ENCODE measurements at regions not wholly inside any gene's neighbourhood (a gene's known extent, or its start where the extent isn't known, plus 50 kb on each side); places are given as distances from the start of the nearest gene placed in this dataset.

GRCh38 chr1:96281491-96281890 lies 440.1 kb upstream of the PTBP2 start:
- TF ChIP-seq POLR2AphosphoS5 (IDR thresholded peaks at IDR 0.05; ENCODE audit: insufficient read depth, low read depth, low read length) = no peak
- no peak for TF ChIP-seq EZH2 (IDR thresholded peaks at IDR 0.05; ENCODE audit: borderline replicate concordance, low read depth, low read length, severe bottlenecking)
- no peak for TF ChIP-seq MYC (IDR thresholded peaks at IDR 0.05; ENCODE audit: low read depth, low read length)
- no peak for TF ChIP-seq CTCF (IDR thresholded peaks at IDR 0.05; ENCODE audit: extremely low read depth in 1 of 2, insufficient read depth in 1 of 2, low read depth in 1 of 2, low read length in 2 of 2)
- no peak for TF ChIP-seq POLR2A (IDR thresholded peaks at IDR 0.05; ENCODE audit: low read depth, low read length)
- TF ChIP-seq MAX (IDR thresholded peaks at IDR 0.05; ENCODE audit: insufficient read depth, insufficient read length) = no peak
- no peak for TF ChIP-seq GATA2 (IDR thresholded peaks at IDR 0.05; ENCODE audit: insufficient read depth, insufficient read length, low read depth, low read length)
- no peak for TF ChIP-seq FOS (IDR thresholded peaks at IDR 0.05; ENCODE audit: borderline replicate concordance, insufficient read depth, low read length)

All from endothelial cell of umbilical vein (primary cell).